H1 (cell line): ENCODE measurements at regions not wholly inside any gene's neighbourhood (a gene's known extent, or its start where the extent isn't known, plus 50 kb on each side); places are given as distances from the start of the nearest gene placed in this dataset.

Experiments used
- EZH2 ChIP-seq: fragments of 200-600 bp; sonication (generic); IDR thresholded peaks from 2 replicates; pipeline ENCODE4 v1.7.1; 2012; ENCODE audit warnings: low read depth, mild to moderate bottlenecking, moderate library complexity, low read length, inconsistent platforms; ENCODE audit not compliant: severe bottlenecking
- POLR2AphosphoS5 ChIP-seq: IDR thresholded peaks from 2 replicates; pipeline ENCODE4 v1.6.1; 2011; ENCODE audit warnings: low read depth, low read length
- POU5F1 ChIP-seq: IDR thresholded peaks from 2 replicates; pipeline ENCODE4 v1.6.1; 2011; ENCODE audit warnings: low read depth, mild to moderate bottlenecking, low read length, moderate library complexity
- TF ChIP-seq, protein P1 (sequence below), 3 experiments: IDR thresholded peaks; 1 replicate in 2 of 3; 2 replicates in 1 of 3; pipeline versions ENCODE4 v1.5.1 to v1.6.1; 2011; ENCODE audit warnings: low read length in 3 of 3, mild to moderate bottlenecking in 3 of 3, inconsistent platforms in 2 of 3, low read depth in 1 of 3, moderate library complexity in 1 of 3; ENCODE audit not compliant: insufficient read depth in 1 of 3; ENCODE audit errors: control extremely low read depth in 1 of 3

DNA sequence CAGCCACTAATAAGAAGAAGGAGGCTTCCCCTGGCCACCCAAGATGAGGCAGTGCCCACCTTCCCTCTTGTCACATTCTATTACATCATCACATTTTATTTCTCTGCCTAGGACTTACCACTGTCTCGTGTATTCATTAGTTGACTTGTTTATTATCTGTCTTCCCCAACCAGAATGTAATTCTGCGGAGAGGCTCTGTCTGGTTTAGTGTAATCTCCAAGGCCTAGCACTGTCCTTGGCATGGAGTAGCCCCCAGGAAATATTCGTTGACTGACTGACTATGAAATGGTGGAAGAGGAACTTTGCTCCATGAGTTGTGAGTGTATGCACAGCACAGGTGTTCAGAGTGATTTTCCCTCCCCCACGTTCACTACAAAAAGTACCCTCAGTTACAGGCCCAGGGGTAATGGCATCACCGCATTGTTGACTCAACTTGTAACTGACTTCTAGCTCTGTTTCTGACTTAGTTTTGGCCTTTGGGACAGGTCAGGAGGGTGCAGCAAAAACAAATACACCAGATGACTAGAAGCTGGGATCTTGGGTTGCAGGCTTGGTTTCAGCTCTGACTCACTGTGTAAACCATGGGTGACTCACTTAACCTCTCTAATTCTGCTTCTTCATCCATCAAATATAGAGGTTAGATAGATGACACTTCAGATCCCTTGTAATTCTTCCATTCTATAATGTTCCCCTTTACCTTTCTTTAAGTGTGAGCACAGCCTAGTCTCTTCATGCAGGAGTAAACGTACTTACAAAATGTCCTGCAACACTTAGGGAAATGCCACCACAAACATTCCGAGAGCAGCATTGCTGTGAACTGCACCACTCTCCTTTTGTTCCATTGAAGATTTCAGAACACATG lies 229.7 kb downstream of the KCNRG start:
- TF ChIP-seq, protein P1, sequence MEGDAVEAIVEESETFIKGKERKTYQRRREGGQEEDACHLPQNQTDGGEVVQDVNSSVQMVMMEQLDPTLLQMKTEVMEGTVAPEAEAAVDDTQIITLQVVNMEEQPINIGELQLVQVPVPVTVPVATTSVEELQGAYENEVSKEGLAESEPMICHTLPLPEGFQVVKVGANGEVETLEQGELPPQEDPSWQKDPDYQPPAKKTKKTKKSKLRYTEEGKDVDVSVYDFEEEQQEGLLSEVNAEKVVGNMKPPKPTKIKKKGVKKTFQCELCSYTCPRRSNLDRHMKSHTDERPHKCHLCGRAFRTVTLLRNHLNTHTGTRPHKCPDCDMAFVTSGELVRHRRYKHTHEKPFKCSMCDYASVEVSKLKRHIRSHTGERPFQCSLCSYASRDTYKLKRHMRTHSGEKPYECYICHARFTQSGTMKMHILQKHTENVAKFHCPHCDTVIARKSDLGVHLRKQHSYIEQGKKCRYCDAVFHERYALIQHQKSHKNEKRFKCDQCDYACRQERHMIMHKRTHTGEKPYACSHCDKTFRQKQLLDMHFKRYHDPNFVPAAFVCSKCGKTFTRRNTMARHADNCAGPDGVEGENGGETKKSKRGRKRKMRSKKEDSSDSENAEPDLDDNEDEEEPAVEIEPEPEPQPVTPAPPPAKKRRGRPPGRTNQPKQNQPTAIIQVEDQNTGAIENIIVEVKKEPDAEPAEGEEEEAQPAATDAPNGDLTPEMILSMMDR (IDR thresholded peaks at IDR 0.05; ENCODE audit: control extremely low read depth in 1 of 3, insufficient read depth in 1 of 3, low read depth in 1 of 3, low read length in 3 of 3) = no peak
- TF ChIP-seq POLR2AphosphoS5 = no peak
- TF ChIP-seq EZH2 = no peak
- TF ChIP-seq POU5F1 = no peak
